MM.1S (cell line): ENCODE measurements at regions not wholly inside any gene's neighbourhood (a gene's known extent, or its start where the extent isn't known, plus 50 kb on each side); places are given as distances from the start of the nearest gene placed in this dataset.

Source experiments
- CTCF ChIP-seq: fragments of 300-600 bp; sonication (generic); IDR thresholded peaks from 2 replicates; pipeline ENCODE4 v1.5.1; 2016; ENCODE audit warnings: antibody characterized with exemption, low read length, mixed read lengths
- EZH2 ChIP-seq: fragments of 300-600 bp; sonication (generic); optimal IDR thresholded peaks from 2 replicates; pipeline ENCODE3; 2017; ENCODE audit warnings: low read depth, mild to moderate bottlenecking, antibody characterized with exemption, low read length, mixed read lengths
- EZH2phosphoT487 ChIP-seq: fragments of 300-600 bp; sonication (generic); IDR thresholded peaks from 2 replicates; pipeline ENCODE4 v1.6.1; 2018; ENCODE audit warnings: antibody characterized with exemption, low read length

GRCh38 chr3:33941804-33942203, 143.4 kb downstream of the PDCD6IP start:
- TF ChIP-seq CTCF (no peak), EZH2phosphoT487 (no peak), EZH2 (no peak)
